ENCODE measurements at regions not wholly inside any gene's neighbourhood (a gene's known extent, or its start where the extent isn't known, plus 50 kb on each side); places are given as distances from the start of the nearest gene placed in this dataset.
"Not testable (repeated sequence)": the region's sequence is repeated elsewhere in the genome, so short reads cannot be mapped to it uniquely, and the experiment has no call there.

DNA sequence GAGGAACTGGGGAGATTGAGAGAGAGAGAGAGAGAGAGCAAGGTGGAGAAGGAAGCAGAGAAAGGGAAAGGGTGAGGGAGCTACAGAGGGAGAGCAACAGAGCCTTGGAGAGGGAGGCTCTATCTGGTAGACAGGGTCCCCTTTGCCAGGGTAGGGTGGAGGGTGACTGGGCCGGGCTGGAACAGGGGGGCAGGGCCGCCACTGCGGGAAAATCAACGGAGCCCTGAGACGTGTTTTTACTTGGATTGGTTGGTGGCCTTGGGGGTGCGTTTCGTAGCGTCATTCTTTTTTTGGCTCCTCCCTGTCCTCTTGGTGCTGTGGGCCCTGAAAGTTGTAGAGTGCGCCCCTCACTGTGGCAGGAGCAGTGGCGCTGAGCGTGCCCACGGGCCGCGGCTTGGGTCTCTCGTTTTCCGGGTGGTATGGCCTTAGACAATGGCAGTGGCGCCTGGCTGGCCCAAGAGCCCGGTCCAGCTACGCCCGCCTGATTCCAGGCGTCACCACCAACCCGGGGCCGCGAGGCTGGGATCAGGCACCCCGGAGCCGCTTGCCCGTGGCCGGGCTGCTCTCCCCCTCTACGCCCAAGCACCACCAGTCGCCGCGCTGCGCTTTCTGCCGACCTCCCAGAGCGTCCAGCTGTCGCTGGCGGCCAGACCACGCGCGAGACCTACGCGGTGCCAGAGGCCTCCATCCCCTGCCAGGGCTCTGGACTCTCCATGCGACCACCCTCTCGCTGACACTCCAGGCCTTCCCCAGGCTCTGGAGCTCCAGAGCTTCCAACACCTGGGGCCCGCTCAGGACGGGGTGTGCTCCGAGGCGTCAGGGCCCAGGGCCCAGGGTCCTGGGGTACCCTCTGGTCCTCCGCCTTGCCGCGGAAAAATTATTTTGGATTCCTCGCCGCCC lies 443.8 kb upstream of the DEFB115 start:
- not testable (repeated sequence) for TF ChIP-seq EP300, POLR2A (IDR thresholded peaks at IDR 0.05)
- TF ChIP-seq, protein P1, sequence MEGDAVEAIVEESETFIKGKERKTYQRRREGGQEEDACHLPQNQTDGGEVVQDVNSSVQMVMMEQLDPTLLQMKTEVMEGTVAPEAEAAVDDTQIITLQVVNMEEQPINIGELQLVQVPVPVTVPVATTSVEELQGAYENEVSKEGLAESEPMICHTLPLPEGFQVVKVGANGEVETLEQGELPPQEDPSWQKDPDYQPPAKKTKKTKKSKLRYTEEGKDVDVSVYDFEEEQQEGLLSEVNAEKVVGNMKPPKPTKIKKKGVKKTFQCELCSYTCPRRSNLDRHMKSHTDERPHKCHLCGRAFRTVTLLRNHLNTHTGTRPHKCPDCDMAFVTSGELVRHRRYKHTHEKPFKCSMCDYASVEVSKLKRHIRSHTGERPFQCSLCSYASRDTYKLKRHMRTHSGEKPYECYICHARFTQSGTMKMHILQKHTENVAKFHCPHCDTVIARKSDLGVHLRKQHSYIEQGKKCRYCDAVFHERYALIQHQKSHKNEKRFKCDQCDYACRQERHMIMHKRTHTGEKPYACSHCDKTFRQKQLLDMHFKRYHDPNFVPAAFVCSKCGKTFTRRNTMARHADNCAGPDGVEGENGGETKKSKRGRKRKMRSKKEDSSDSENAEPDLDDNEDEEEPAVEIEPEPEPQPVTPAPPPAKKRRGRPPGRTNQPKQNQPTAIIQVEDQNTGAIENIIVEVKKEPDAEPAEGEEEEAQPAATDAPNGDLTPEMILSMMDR (IDR thresholded peaks at IDR 0.05), result not testable (repeated sequence)
